ENCODE measurements at regions not wholly inside any gene's neighbourhood (a gene's known extent, or its start where the extent isn't known, plus 50 kb on each side); places are given as distances from the start of the nearest gene placed in this dataset.
"Not testable (repeated sequence)": the region's sequence is repeated elsewhere in the genome, so short reads cannot be mapped to it uniquely, and the experiment has no call there.

GRCh38 chr19:29873801-29874575, 62.2 kb downstream of the CCNE1 start:
- Histone ChIP-seq H3K4me1 (ENCODE audit: insufficient read depth, low read length) (peaks cover 3% of the 10 kb centered on the region; the same call in 1 of the 2 replicates), H2AFZ (ENCODE audit: low read length) (0 out of 2 replicates have a peak overlapping the region, but pooled peaks have one; percentile 34), H3K27ac (ENCODE audit: low read length) (no peak overlapping the region), H3K9me2 (replicated peaks; ENCODE audit: low read length) (no peaks in the 10 kb centered on the region), H3K27me3 (ENCODE audit: low read length) (no peaks in the 10 kb centered on the region), H4K20me1 (ENCODE audit: low read length) (no peaks in the 10 kb centered on the region), H3K9me3 (ENCODE audit: low read length) (no peaks in the 10 kb centered on the region), H3K4me3 (ENCODE audit: low read length) (peak overlapping the region; percentile 67; the same call in 1 of the 2 replicates), H3K36me3 (ENCODE audit: low read depth, low read length) (no peaks in the 10 kb centered on the region), H3K79me2 (ENCODE audit: low read length) (no peaks in the 10 kb centered on the region), H3K4me2 (ENCODE audit: low read length) (peak overlapping the region; percentile 87), H3F3A (ENCODE audit: low read length, unreplicated experiment) (no peaks in the 10 kb centered on the region), H3K9ac (ENCODE audit: low read length) (no peak overlapping the region)
- POLR2A ChIA-PET (ENCODE audit: unreplicated experiment): no interaction called here
- BruUV-seq (replicated peaks): no TSS peak
- no peak for TF ChIP-seq EZH2phosphoT487 (IDR thresholded peaks at IDR 0.05; ENCODE audit: borderline replicate concordance, low read length)
- TF ChIP-seq, protein P1, sequence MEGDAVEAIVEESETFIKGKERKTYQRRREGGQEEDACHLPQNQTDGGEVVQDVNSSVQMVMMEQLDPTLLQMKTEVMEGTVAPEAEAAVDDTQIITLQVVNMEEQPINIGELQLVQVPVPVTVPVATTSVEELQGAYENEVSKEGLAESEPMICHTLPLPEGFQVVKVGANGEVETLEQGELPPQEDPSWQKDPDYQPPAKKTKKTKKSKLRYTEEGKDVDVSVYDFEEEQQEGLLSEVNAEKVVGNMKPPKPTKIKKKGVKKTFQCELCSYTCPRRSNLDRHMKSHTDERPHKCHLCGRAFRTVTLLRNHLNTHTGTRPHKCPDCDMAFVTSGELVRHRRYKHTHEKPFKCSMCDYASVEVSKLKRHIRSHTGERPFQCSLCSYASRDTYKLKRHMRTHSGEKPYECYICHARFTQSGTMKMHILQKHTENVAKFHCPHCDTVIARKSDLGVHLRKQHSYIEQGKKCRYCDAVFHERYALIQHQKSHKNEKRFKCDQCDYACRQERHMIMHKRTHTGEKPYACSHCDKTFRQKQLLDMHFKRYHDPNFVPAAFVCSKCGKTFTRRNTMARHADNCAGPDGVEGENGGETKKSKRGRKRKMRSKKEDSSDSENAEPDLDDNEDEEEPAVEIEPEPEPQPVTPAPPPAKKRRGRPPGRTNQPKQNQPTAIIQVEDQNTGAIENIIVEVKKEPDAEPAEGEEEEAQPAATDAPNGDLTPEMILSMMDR (conservative IDR thresholded peaks at IDR 0.05; ENCODE audit: low read depth, low read length): 0 out of 2 replicates have a peak, but pooled peaks have one; percentile 9
- intact Hi-C loops (cut with micrococcal nuclease): loop anchor here (1.0 to 5.0 kb wide), 3 partner anchors 103 to 143 kb away; no protein-coding TSS in a partner anchor
- DNase-seq: no peak
- ATAC-seq: no peak
- CTCF ChIA-PET: no interaction called here

- TF ChIP-seq, protein P1 (conservative IDR thresholded peaks at IDR 0.05; ENCODE audit: low read depth, low read length): no peak
- TF ChIP-seq EZH2phosphoT487 (IDR thresholded peaks at IDR 0.05; ENCODE audit: borderline replicate concordance, low read length): no peak
- TF ChIP-seq EZH2 (IDR thresholded peaks at IDR 0.05; ENCODE audit: low read length, unreplicated experiment): no peak
- no peaks in the 10 kb centered on the region for H3F3A ChIP-seq (ENCODE audit: low read length, unreplicated experiment)
- no peaks in the 10 kb centered on the region for H3K36me3 ChIP-seq (ENCODE audit: low read depth, low read length)
- no peak overlapping the region for H3K4me2 ChIP-seq (ENCODE audit: low read length)
- H3K4me3 ChIP-seq (ENCODE audit: low read length): no peak overlapping the region
- peaks cover 3% of the 10 kb centered on the region; the same call in 1 of the 2 replicates for H3K4me1 ChIP-seq (ENCODE audit: insufficient read depth, low read length)
- no peaks in the 10 kb centered on the region for H3K27me3 ChIP-seq (ENCODE audit: low read length)
- ChIA-PET CTCF (no interaction called here), POLR2A (ENCODE audit: unreplicated experiment) (no interaction called here)
- H3K79me2 ChIP-seq (ENCODE audit: low read length): no peaks in the 10 kb centered on the region
- BruUV-seq (replicated peaks): no TSS peak
- H3K27ac ChIP-seq (ENCODE audit: low read length): no peak overlapping the region
- DNase-seq: no peak
- H3K9me3 ChIP-seq (ENCODE audit: low read length): no peaks in the 10 kb centered on the region
- no peak overlapping the region for H2AFZ ChIP-seq (ENCODE audit: low read length)
- ATAC-seq: no peak
- H3K9me2 ChIP-seq (replicated peaks; ENCODE audit: low read length): no peaks in the 10 kb centered on the region
- intact Hi-C loops (cut with micrococcal nuclease): loop anchor here (5.0 kb wide), 1 partner anchor 776 kb away; no protein-coding TSS in a partner anchor
- H4K20me1 ChIP-seq (ENCODE audit: low read length): no peaks in the 10 kb centered on the region
- H3K9ac ChIP-seq (ENCODE audit: low read length): no peak overlapping the region
Measured at GRCh38 chr19:29875931-29876330, 64.1 kb downstream of the CCNE1 start.

- H3K9ac ChIP-seq (ENCODE audit: low read length): no peak overlapping the region
- BruUV-seq (replicated peaks): no TSS peak
- intact Hi-C loops (cut with micrococcal nuclease): loop anchor here (5.0 kb wide), 1 partner anchor 776 kb away; no protein-coding TSS in a partner anchor
- ChIA-PET POLR2A (ENCODE audit: unreplicated experiment) (no interaction called here), CTCF (no interaction called here)
- H3K36me3 ChIP-seq (ENCODE audit: low read depth, low read length): no peaks in the 10 kb centered on the region
- no peaks in the 10 kb centered on the region for H3K9me3 ChIP-seq (ENCODE audit: low read length)
- no peaks in the 10 kb centered on the region for H3K27me3 ChIP-seq (ENCODE audit: low read length)
- H2AFZ ChIP-seq (ENCODE audit: low read length): no peak overlapping the region
- H3F3A ChIP-seq (ENCODE audit: low read length, unreplicated experiment): no peaks in the 10 kb centered on the region
- peaks cover 3% of the 10 kb centered on the region; the same call in 1 of the 2 replicates for H3K4me1 ChIP-seq (ENCODE audit: insufficient read depth, low read length)
- H3K9me2 ChIP-seq (replicated peaks; ENCODE audit: low read length): no peaks in the 10 kb centered on the region
- TF ChIP-seq EZH2 (IDR thresholded peaks at IDR 0.05; ENCODE audit: low read length, unreplicated experiment) (no peak), EZH2phosphoT487 (IDR thresholded peaks at IDR 0.05; ENCODE audit: borderline replicate concordance, low read length) (no peak)
- TF ChIP-seq, protein P1 (conservative IDR thresholded peaks at IDR 0.05; ENCODE audit: low read depth, low read length): no peak
- no peak for ATAC-seq
- DNase-seq: no peak
- H3K4me2 ChIP-seq (ENCODE audit: low read length): no peak overlapping the region
- H3K4me3 ChIP-seq (ENCODE audit: low read length): no peak overlapping the region
- H3K27ac ChIP-seq (ENCODE audit: low read length): no peak overlapping the region
- no peaks in the 10 kb centered on the region for H4K20me1 ChIP-seq (ENCODE audit: low read length)
- H3K79me2 ChIP-seq (ENCODE audit: low read length): no peaks in the 10 kb centered on the region
Measured at GRCh38 chr19:29876414-29876813, 64.6 kb downstream of the CCNE1 start.

DNA sequence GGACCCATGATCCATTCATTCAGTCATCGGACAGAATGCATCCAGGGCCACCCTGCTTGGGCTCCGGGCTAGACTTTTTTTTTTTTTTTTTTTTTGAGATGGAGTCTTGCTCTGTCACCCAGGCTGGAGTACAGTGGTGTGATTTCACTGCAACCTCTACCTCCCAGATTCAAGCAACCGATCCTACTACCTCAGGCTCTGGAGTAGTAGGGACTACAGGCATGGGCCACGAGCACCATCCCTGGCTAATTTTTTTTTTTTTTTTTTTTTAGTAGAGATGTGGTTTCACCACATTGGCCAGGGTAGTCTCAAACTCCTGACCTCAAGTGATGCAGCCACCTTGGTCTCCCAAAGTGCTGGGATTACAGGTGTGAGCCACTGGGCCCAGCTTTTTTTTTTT, 65.1 kb downstream of the CCNE1 start:
- H3K27me3 ChIP-seq (ENCODE audit: low read length); H3K4me3 ChIP-seq (ENCODE audit: low read length); H3F3A ChIP-seq (ENCODE audit: low read length, unreplicated experiment); H3K9ac ChIP-seq (ENCODE audit: low read length); H4K20me1 ChIP-seq (ENCODE audit: low read length); ATAC-seq; H3K9me3 ChIP-seq (ENCODE audit: low read length); H3K79me2 ChIP-seq (ENCODE audit: low read length); H3K9me2 ChIP-seq (replicated peaks; ENCODE audit: low read length); H3K27ac ChIP-seq (ENCODE audit: low read length); H2AFZ ChIP-seq (ENCODE audit: low read length); H3K4me2 ChIP-seq (ENCODE audit: low read length); DNase-seq; POLR2A ChIA-PET (ENCODE audit: unreplicated experiment); H3K4me1 ChIP-seq (ENCODE audit: insufficient read depth, low read length); H3K36me3 ChIP-seq (ENCODE audit: low read depth, low read length); BruUV-seq (replicated peaks): not testable (repeated sequence)
- CTCF ChIA-PET: interaction anchor here (0.6 kb wide), 1 partner anchor 146 kb away, joined by 3 read pairs; no protein-coding TSS in a partner anchor
- intact Hi-C loops (cut with micrococcal nuclease): loop anchor here (5.0 kb wide), 1 partner anchor 775 kb away; no protein-coding TSS in a partner anchor

Measured in PC-3 (cell line).